Endothelial cell of umbilical vein (primary cell): ENCODE measurements at regions not wholly inside any gene's neighbourhood (a gene's known extent, or its start where the extent isn't known, plus 50 kb on each side); places are given as distances from the start of the nearest gene placed in this dataset.

Experiments used
- BruUV-seq: library from RNA; stranded (reverse); fragments of 400-500 nt; replicated peaks from 2 replicates; lab custom pipeline; 2021; lab: Mats Ljungman, UMichigan
- CTCF ChIA-PET: fragments of 300-600, 350-600 bp; sonication (Branson Sonifier 250); formaldehyde crosslinking; loops from one replicate; lab custom pipeline; 2021; ENCODE audit warnings: antibody characterized with exemption, inconsistent platforms; lab: Charles Lee
- POLR2A ChIA-PET: fragments of 300-600, 350-600 bp; sonication (Branson Sonifier 250); formaldehyde crosslinking; loops from one replicate; lab custom pipeline; 2021; ENCODE audit warnings: antibody characterized with exemption, inconsistent platforms; lab: Charles Lee
- DNase-seq: peaks from one replicate; pipeline ENCODE4 v3.0.0-alpha.2; 2011; ENCODE audit warnings: low read depth, low spot score
- FAIRE-seq: peaks from 2 replicates; lab custom pipeline; 2011; peaks lifted over from hg19 to GRCh38; lab: Jason Lieb, UNC
- H2AFZ ChIP-seq: 2 replicates; pipeline ENCODE4 v1.6.0; 2012; ENCODE audit warnings: low read depth, low read length, control low read depth, inconsistent platforms
- H3K27ac ChIP-seq: 2 replicates; pipeline ENCODE4 v1.5.1; 2011; ENCODE audit warnings: low read depth, mild to moderate bottlenecking, control low read depth, low read length, moderate library complexity; ENCODE audit not compliant: insufficient read depth
- H3K27me3 ChIP-seq, 2 experiments: 2 replicates each; pipeline versions ENCODE4 v1.6.0 to v1.6.1; 2011; ENCODE audit warnings: low read length in 2 of 2, mixed read lengths in 1 of 2; ENCODE audit not compliant: control insufficient read depth in 2 of 2, insufficient read depth in 2 of 2
- H3K36me3 ChIP-seq, 2 experiments: 2 replicates in 1 of 2; 3 replicates in 1 of 2; pipeline ENCODE4 v1.5.1; 2011; ENCODE audit warnings: low read length in 2 of 2, mild to moderate bottlenecking in 1 of 2, moderate library complexity in 1 of 2; ENCODE audit not compliant: control insufficient read depth in 2 of 2, insufficient read depth in 2 of 2; ENCODE audit errors: extremely low read depth in 1 of 2
- H3K4me1 ChIP-seq: 3 replicates; pipeline ENCODE4 v1.5.1; 2011; ENCODE audit warnings: mild to moderate bottlenecking, low read length; ENCODE audit not compliant: control insufficient read depth, insufficient read depth; ENCODE audit errors: extremely low read depth
- H3K4me2 ChIP-seq: 2 replicates; pipeline ENCODE4 v1.6.1; 2011; ENCODE audit warnings: low read length, control low read depth, mixed read lengths; ENCODE audit not compliant: insufficient read depth
- H3K4me3 ChIP-seq, 3 experiments: fragments of 200-600 bp in 1 of 3; sonication (generic), shearing (Covaris generic) in 1 of 3; replicated peaks in 1 of 3; 2 replicates each; pipeline ENCODE4 v1.5.1; 2011 to 2016; ENCODE audit warnings: control low read depth in 3 of 3, low read length in 3 of 3, mild to moderate bottlenecking in 2 of 3, inconsistent platforms in 1 of 3, low read depth in 1 of 3, moderate library complexity in 1 of 3; ENCODE audit not compliant: insufficient read depth in 1 of 3
- H3K79me2 ChIP-seq: 2 replicates; pipeline ENCODE4 v1.6.0; 2012; ENCODE audit warnings: low read length, inconsistent platforms; ENCODE audit not compliant: control insufficient read depth, insufficient read depth
- H3K9ac ChIP-seq: replicated peaks from 2 replicates; pipeline ENCODE3; 2011; ENCODE audit warnings: low read length, control low read depth; ENCODE audit not compliant: insufficient read depth; ENCODE audit errors: extremely low read depth
- H3K9me1 ChIP-seq: replicated peaks from 3 replicates; pipeline ENCODE4 v1.6.0; 2011; ENCODE audit warnings: mild to moderate bottlenecking, low read length; ENCODE audit not compliant: control insufficient read depth, insufficient read depth; ENCODE audit errors: extremely low read depth
- H3K9me3 ChIP-seq: replicated peaks from 2 replicates; pipeline ENCODE4 v1.5.1; 2012; ENCODE audit warnings: low read length, inconsistent platforms; ENCODE audit not compliant: control insufficient read depth, insufficient read depth
- H4K20me1 ChIP-seq: replicated peaks from 2 replicates; pipeline ENCODE3; 2011; ENCODE audit warnings: mild to moderate bottlenecking, low read length; ENCODE audit not compliant: control insufficient read depth, insufficient read depth; ENCODE audit errors: extremely low read depth
- EZH2 ChIP-seq: IDR thresholded peaks from 2 replicates; pipeline ENCODE4 v1.6.1; 2012; ENCODE audit warnings: borderline replicate concordance, low read depth, mild to moderate bottlenecking, moderate library complexity, low read length, inconsistent platforms; ENCODE audit not compliant: severe bottlenecking
- FOS ChIP-seq: IDR thresholded peaks from 2 replicates; pipeline ENCODE4 v1.6.1; 2011; ENCODE audit warnings: mild to moderate bottlenecking, low read length, moderate library complexity, borderline replicate concordance; ENCODE audit not compliant: insufficient read depth
- GATA2 ChIP-seq: IDR thresholded peaks from 2 replicates; pipeline ENCODE4 v1.7.0; 2011; ENCODE audit warnings: low read depth, mild to moderate bottlenecking, moderate library complexity, mixed read lengths, low read length; ENCODE audit not compliant: insufficient read length, insufficient read depth
- JUN ChIP-seq: IDR thresholded peaks from 2 replicates; pipeline ENCODE4 v1.6.1; 2011; ENCODE audit warnings: borderline replicate concordance, low read depth; ENCODE audit not compliant: insufficient read length, insufficient read depth
- MYC ChIP-seq: IDR thresholded peaks from one replicate; pipeline ENCODE4 v1.6.1; 2011; ENCODE audit warnings: mild to moderate bottlenecking, low read depth, low read length
- POLR2A ChIP-seq: IDR thresholded peaks from 2 replicates; pipeline ENCODE4 v1.6.1; 2012; ENCODE audit warnings: low read depth, mild to moderate bottlenecking, control low read depth, low read length
- POLR2AphosphoS5 ChIP-seq: IDR thresholded peaks from 2 replicates; pipeline ENCODE4 v1.6.1; 2012; ENCODE audit warnings: low read depth, mild to moderate bottlenecking, control low read depth, low read length, moderate library complexity; ENCODE audit not compliant: insufficient read depth
- dilution Hi-C: fragments of 300-500 bp; cut with MboI; formaldehyde crosslinking; loops from one replicate; pipeline ENCODE4 v1.15.0; 2019; ENCODE audit warnings: low sequenced_read_pairs; ENCODE audit not compliant: extremely low pct_ligation_motif_present
- intact Hi-C: fragments of 100-400 bp; cut with micrococcal nuclease; formaldehyde crosslinking; loops from one replicate; pipeline ENCODE4 v1.10.0; 2022
- TF ChIP-seq, protein P1 (sequence below), 2 donors: IDR thresholded peaks; 1 replicate in 1 of 2; 2 replicates in 1 of 2; pipeline ENCODE4 v1.5.1; 2011; ENCODE audit warnings: low read length in 2 of 2, mild to moderate bottlenecking in 2 of 2, moderate library complexity in 2 of 2, control low read depth in 1 of 2, inconsistent platforms in 1 of 2, low read depth in 1 of 2; ENCODE audit not compliant: insufficient read depth in 1 of 2; ENCODE audit errors: extremely low read depth in 1 of 2
- TF ChIP-seq, protein P2 (sequence below): IDR thresholded peaks from 2 replicates; pipeline ENCODE4 v1.6.1; 2011; ENCODE audit not compliant: insufficient read depth, insufficient read length

DNA sequence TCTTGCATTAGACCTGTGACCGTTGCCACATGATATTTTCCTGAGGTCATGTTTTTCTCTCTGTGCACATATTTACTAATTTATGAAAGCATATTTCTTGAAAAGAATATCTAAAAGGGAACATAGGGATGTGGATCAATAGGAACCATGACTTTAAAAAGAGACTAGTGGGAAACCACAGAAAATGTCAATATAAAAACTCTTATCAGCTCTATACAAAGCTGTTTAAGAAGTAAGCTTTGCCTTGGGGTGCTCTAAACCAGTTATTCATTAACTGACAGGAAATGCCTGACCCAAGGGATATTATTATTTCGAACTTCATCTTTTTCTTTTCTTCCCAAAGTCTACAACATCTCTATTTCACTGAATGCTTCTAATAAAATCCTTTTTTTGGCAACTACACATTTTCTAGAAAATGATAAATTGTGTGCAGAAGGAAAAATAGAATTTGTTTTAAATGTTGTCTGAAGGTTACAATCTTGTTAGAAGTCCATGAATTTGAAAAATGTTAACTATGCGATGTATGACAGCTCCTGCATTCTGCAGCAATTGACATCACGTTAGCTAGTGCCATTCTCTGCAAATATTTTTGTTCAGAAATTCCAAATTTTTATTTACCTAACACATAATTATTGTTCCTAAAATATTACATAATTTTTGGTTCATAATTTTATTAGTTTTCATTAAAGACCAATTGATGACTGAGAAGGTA lies 345.0 kb downstream of the SLC16A7 start:
- no TSS peak for BruUV-seq
- intact Hi-C loops (no loop called here), dilution Hi-C loops (no loop called here)
- no peak for DNase-seq
- Histone ChIP-seq H3K9ac (no peak overlapping the region), H3K4me2 (no peak overlapping the region), H3K36me3 (no peaks in the 10 kb centered on the region), H3K4me3 (no peak overlapping the region), H4K20me1 (no peaks in the 10 kb centered on the region), H3K27me3 (no peaks in the 10 kb centered on the region), H3K79me2 (no peaks in the 10 kb centered on the region), H3K4me1 (peaks cover 3% of the 10 kb centered on the region), H2AFZ (no peak overlapping the region), H3K9me3 (no peaks in the 10 kb centered on the region), H3K9me1 (no peaks in the 10 kb centered on the region), H3K27ac (no peak overlapping the region)
- POLR2A ChIA-PET: no interaction called here
- no peak for FAIRE-seq
- CTCF ChIA-PET: no interaction called here
- TF ChIP-seq, protein P1, sequence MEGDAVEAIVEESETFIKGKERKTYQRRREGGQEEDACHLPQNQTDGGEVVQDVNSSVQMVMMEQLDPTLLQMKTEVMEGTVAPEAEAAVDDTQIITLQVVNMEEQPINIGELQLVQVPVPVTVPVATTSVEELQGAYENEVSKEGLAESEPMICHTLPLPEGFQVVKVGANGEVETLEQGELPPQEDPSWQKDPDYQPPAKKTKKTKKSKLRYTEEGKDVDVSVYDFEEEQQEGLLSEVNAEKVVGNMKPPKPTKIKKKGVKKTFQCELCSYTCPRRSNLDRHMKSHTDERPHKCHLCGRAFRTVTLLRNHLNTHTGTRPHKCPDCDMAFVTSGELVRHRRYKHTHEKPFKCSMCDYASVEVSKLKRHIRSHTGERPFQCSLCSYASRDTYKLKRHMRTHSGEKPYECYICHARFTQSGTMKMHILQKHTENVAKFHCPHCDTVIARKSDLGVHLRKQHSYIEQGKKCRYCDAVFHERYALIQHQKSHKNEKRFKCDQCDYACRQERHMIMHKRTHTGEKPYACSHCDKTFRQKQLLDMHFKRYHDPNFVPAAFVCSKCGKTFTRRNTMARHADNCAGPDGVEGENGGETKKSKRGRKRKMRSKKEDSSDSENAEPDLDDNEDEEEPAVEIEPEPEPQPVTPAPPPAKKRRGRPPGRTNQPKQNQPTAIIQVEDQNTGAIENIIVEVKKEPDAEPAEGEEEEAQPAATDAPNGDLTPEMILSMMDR (IDR thresholded peaks at IDR 0.05; ENCODE audit: extremely low read depth in 1 of 2, insufficient read depth in 1 of 2, low read depth in 1 of 2, low read length in 2 of 2): no peak
- TF ChIP-seq POLR2A: no peak
- TF ChIP-seq GATA2: no peak
- TF ChIP-seq JUN: no peak
- no peak for TF ChIP-seq FOS
- TF ChIP-seq POLR2AphosphoS5: no peak
- no peak for TF ChIP-seq MYC
- no peak for TF ChIP-seq EZH2
- TF ChIP-seq, protein P2, sequence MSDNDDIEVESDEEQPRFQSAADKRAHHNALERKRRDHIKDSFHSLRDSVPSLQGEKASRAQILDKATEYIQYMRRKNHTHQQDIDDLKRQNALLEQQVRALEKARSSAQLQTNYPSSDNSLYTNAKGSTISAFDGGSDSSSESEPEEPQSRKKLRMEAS: no peak
